RWPE1 (cell line): ENCODE measurements at regions not wholly inside any gene's neighbourhood (a gene's known extent, or its start where the extent isn't known, plus 50 kb on each side); places are given as distances from the start of the nearest gene placed in this dataset.
"Not testable (repeated sequence)": the region's sequence is repeated elsewhere in the genome, so short reads cannot be mapped to it uniquely, and the experiment has no call there.

ENCODE experiments used
- CTCF ChIA-PET: fragments of 350-600 bp; sonication (Branson Sonifier 250); formaldehyde crosslinking; extraction: SDS; loops from one replicate; lab custom pipeline; 2021; lab: Yijun Ruan, JAX
- POLR2A ChIA-PET: fragments of 400-600 bp; formaldehyde crosslinking; extraction: SDS; loops from one replicate; lab custom pipeline; 2020; ENCODE audit warnings: antibody characterized with exemption; ENCODE audit not compliant: low non-redundant PET; lab: Yijun Ruan, JAX
- DNase-seq: peaks from one replicate; pipeline ENCODE4 v3.0.0; 2012; ENCODE audit warnings: low spot score
- H3K27ac ChIP-seq: fragments of 450-650 bp; 2 replicates; pipeline ENCODE4 v1.5.1; 2017
- TF ChIP-seq, protein P1 (sequence below): fragments of 450-650 bp; conservative IDR thresholded peaks from 2 replicates; pipeline ENCODE4 v1.5.1; 2017; ENCODE audit warnings: low read depth, mild to moderate bottlenecking

DNA sequence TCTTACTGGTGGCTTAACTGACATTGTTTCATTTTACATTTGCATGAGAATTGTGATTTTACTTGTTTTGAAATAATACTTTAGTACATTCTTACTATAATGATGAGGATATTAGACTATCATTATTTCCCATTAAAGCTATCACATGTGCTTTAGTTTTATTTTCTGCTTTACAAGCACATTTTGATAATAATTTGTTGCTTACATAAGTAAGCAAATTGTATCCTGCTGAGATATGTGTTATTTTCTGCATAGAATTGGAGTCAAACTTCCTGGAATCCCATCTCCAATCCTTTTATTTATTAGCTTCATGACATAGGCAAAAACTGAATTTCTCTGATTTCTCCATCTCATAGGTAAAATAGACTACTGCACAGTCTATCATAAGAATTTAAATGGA is 847.4 kb downstream of the DIPK2A start:
- TF ChIP-seq, protein P1, sequence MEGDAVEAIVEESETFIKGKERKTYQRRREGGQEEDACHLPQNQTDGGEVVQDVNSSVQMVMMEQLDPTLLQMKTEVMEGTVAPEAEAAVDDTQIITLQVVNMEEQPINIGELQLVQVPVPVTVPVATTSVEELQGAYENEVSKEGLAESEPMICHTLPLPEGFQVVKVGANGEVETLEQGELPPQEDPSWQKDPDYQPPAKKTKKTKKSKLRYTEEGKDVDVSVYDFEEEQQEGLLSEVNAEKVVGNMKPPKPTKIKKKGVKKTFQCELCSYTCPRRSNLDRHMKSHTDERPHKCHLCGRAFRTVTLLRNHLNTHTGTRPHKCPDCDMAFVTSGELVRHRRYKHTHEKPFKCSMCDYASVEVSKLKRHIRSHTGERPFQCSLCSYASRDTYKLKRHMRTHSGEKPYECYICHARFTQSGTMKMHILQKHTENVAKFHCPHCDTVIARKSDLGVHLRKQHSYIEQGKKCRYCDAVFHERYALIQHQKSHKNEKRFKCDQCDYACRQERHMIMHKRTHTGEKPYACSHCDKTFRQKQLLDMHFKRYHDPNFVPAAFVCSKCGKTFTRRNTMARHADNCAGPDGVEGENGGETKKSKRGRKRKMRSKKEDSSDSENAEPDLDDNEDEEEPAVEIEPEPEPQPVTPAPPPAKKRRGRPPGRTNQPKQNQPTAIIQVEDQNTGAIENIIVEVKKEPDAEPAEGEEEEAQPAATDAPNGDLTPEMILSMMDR, result no peak
- no peak for DNase-seq
- ChIA-PET POLR2A (no interaction called here), CTCF (no interaction called here)
- H3K27ac ChIP-seq, result no peak overlapping the region

DNA sequence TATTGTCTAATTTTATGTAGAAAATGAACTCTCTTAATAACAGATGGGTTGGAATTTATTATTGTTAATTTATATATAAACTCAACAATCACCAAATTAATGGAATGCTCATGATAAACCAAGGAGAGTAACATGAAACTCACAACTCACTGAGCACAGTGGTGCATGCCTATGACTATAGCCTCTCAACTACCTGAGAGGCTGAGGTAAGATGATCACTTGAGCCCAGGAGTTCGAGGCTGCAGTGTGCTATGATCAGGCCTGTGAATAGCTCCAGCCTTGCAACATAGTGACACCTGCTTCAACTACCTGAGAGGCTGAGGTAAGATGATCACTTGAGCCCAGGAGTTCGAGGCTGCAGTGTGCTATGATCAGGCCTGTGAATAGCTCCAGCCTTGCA is 848.6 kb downstream of the DIPK2A start:
- H3K27ac ChIP-seq, DNase-seq, POLR2A ChIA-PET, CTCF ChIA-PET: not testable (repeated sequence)

GRCh38 chr3:144820726-144821125 is 849.1 kb downstream of the DIPK2A start:
- CTCF ChIA-PET, result no interaction called here
- no peak overlapping the region for H3K27ac ChIP-seq
- POLR2A ChIA-PET, result no interaction called here
- TF ChIP-seq, protein P1, result no peak
- DNase-seq, result no peak

DNA sequence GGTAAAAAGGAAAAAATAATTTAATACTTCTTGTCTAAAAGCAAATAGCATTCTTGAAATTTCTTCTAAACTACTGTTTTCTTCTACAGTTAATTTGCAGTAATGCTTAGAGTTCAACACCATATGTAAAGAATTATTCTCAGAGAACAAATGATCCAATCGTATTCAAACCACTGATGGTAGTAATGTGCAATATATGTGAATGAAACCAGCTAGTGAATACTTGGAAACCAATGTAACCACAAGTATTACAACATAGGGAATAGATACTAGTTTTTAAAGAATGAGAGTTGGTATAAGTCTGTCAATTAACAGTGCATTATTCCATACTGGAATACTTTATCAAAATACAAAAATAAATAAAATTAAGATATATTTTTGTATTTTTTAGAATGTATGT is 850.0 kb downstream of the DIPK2A start:
- TF ChIP-seq, protein P1, result no peak
- no peak overlapping the region for H3K27ac ChIP-seq
- POLR2A ChIA-PET, result no interaction called here
- CTCF ChIA-PET, result no interaction called here
- no peak for DNase-seq

DNA sequence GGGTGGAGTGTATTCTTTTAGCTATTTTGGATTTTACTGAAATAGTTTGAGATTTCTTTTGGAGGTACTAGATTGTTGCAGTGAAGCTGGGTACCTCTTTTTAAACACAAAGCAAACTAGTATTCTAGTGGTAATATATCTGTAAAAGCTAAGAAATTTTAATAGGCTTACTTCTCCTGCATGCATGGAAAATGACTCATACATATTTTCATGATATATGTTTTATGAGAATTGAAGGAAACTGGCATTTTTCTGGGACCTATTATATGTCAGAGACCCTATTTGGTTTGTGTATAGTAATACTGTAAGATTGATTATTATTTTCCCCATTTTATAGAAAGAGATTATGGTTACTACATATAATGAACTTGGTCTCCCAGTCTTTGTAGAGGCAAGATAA is 851.0 kb downstream of the DIPK2A start:
- CTCF ChIA-PET, result no interaction called here
- TF ChIP-seq, protein P1, result no peak
- POLR2A ChIA-PET, result no interaction called here
- no peak overlapping the region for H3K27ac ChIP-seq
- no peak for DNase-seq

DNA sequence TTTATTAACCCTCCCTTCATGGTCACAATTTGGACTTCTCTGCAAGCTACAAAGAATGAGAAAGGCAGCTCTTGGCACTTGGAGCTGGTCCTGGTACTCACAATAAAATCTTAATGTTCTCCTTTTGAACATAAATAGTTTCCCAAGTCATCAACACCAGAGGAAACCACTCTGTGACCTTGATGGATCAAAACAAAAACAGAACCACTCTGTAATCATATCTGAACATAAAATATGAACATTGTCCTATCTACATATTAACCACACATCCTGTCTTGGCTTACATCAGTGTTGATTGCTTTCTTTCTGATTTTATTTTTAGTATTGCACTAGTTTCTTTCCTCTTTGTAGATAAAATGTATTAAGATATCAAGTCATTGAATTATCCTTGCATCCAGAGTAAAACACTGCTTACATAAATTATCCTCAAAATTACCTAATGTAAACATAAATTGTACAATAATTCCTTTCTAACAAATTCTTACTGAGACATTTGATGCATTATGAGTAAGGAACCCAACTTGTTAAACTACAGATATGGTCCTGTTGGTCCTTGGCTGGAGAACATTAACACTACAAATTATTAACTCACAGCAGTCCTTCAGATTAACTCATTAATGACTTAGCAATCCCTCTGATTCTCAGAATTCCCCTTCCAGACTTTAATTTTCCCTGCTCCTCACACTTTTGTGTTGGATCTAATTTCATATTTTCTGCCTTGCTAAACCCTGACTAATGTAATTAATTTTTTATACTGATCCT is 860.5 kb downstream of the DIPK2A start:
- no peak overlapping the region for H3K27ac ChIP-seq
- POLR2A ChIA-PET, result no interaction called here
- DNase-seq, result no peak
- TF ChIP-seq, protein P1, result no peak
- CTCF ChIA-PET, result no interaction called here

- TF ChIP-seq, protein P1, result no peak
- H3K27ac ChIP-seq, result no peak overlapping the region
- no peak for DNase-seq
- POLR2A ChIA-PET, result no interaction called here
- CTCF ChIA-PET, result no interaction called here
These were observed 868.4 kb downstream of the DIPK2A start for GRCh38 chr3:144839991-144840390.
